ENCODE measurements at regions not wholly inside any gene's neighbourhood (a gene's known extent, or its start where the extent isn't known, plus 50 kb on each side); places are given as distances from the start of the nearest gene placed in this dataset.

GRCh38 chr5:25362799-25363198 is 718.0 kb upstream of the CDH10 start:
- no peak for DNase-seq (ENCODE audit: low read depth in 2 of 2)
- H3K4me3 ChIP-seq (replicated peaks in 1 of 2; ENCODE audit: low read depth in 2 of 2, low read length in 2 of 2), result no peak overlapping the region
- TF ChIP-seq CTCF (IDR thresholded peaks at IDR 0.05; ENCODE audit: low read depth, low read length), result no peak

- TF ChIP-seq CTCF (IDR thresholded peaks at IDR 0.05; ENCODE audit: low read depth, low read length), result no peak
- H3K4me3 ChIP-seq (replicated peaks in 1 of 2; ENCODE audit: low read depth in 2 of 2, low read length in 2 of 2), result no peak overlapping the region
- no peak for DNase-seq (ENCODE audit: low read depth in 2 of 2)
Measured at GRCh38 chr5:25358919-25359318, 714.1 kb upstream of the CDH10 start.

- DNase-seq (ENCODE audit: low read depth in 2 of 2), result no peak
- H3K4me3 ChIP-seq (replicated peaks in 1 of 2; ENCODE audit: low read depth in 2 of 2, low read length in 2 of 2), result no peak overlapping the region
- no peak for TF ChIP-seq CTCF (IDR thresholded peaks at IDR 0.05; ENCODE audit: low read depth, low read length)
Measured at GRCh38 chr5:25357605-25358004, 712.8 kb upstream of the CDH10 start.

- no peak overlapping the region for H3K4me3 ChIP-seq (replicated peaks in 1 of 2; ENCODE audit: low read depth in 2 of 2, low read length in 2 of 2)
- no peak for DNase-seq (ENCODE audit: low read depth in 2 of 2)
- no peak for TF ChIP-seq CTCF (IDR thresholded peaks at IDR 0.05; ENCODE audit: low read depth, low read length)
Measured at GRCh38 chr5:25349746-25350145, 705.0 kb upstream of the CDH10 start.

- no peak overlapping the region for H3K4me3 ChIP-seq (replicated peaks in 1 of 2; ENCODE audit: low read depth in 2 of 2, low read length in 2 of 2)
- no peak for TF ChIP-seq CTCF (IDR thresholded peaks at IDR 0.05; ENCODE audit: low read depth, low read length)
- DNase-seq (ENCODE audit: low read depth in 2 of 2), result no peak
Measured at GRCh38 chr5:25345240-25345771, 700.5 kb upstream of the CDH10 start.

GRCh38 chr5:25339541-25339940 is 694.8 kb upstream of the CDH10 start:
- no peak for DNase-seq (ENCODE audit: low read depth in 2 of 2)
- no peak overlapping the region for H3K4me3 ChIP-seq (replicated peaks in 1 of 2; ENCODE audit: low read depth in 2 of 2, low read length in 2 of 2)
- TF ChIP-seq CTCF (IDR thresholded peaks at IDR 0.05; ENCODE audit: low read depth, low read length), result no peak

GRCh38 chr5:25334350-25334749 is 689.6 kb upstream of the CDH10 start:
- no peak overlapping the region for H3K4me3 ChIP-seq (replicated peaks in 1 of 2; ENCODE audit: low read depth in 2 of 2, low read length in 2 of 2)
- no peak for DNase-seq (ENCODE audit: low read depth in 2 of 2)
- TF ChIP-seq CTCF (IDR thresholded peaks at IDR 0.05; ENCODE audit: low read depth, low read length), result no peak
